Lower leg skin (tissue), 4 donors: ENCODE measurements at regions not wholly inside any gene's neighbourhood (a gene's known extent, or its start where the extent isn't known, plus 50 kb on each side); places are given as distances from the start of the nearest gene placed in this dataset.

ENCODE experiments used
- DNase-seq, 2 donors: peaks; one replicate each; pipeline ENCODE4 v3.0.0-alpha.2; 2019; ENCODE audit warnings: low spot score in 2 of 2
- H3K4me3 ChIP-seq: fragments of 200-600 bp; sonication (generic); 2 replicates; pipeline ENCODE4 v1.5.1; 2017; ENCODE audit warnings: mild to moderate bottlenecking, low read depth; ENCODE audit not compliant: poor library complexity, severe bottlenecking
- CTCF ChIP-seq, 3 donors: fragments of 450-650 bp; IDR thresholded peaks; one replicate each; pipeline ENCODE4 v1.5.1; 2016; ENCODE audit warnings: antibody characterized with exemption in 3 of 3, mild to moderate bottlenecking in 3 of 3, moderate library complexity in 2 of 3
- POLR2A ChIP-seq, 2 donors: fragments of 450-650 bp; IDR thresholded peaks; one replicate each; pipeline ENCODE4 v1.6.1; 2016 to 2017; ENCODE audit warnings: antibody characterized with exemption in 2 of 2, mild to moderate bottlenecking in 1 of 2, moderate library complexity in 1 of 2
- WGBS, 2 donors: methylation state at CpG; one replicate each; pipeline ENCODE4 v1.1.5; 2018; 5-methylcytosine and 5-hydroxymethylcytosine counted together
- intact Hi-C: fragments of 100-400 bp; cut with DNase I; formaldehyde crosslinking; loops from one replicate; pipeline ENCODE4 v1.15.0; 2023; ENCODE audit warnings: low total_unique reads

- no peak for DNase-seq
- no peak overlapping the region for H3K4me3 ChIP-seq
- WGBS, 2 donors = 85 to 91% methylated on average over 4 of the region's 4 CpGs
- intact Hi-C loops = no loop called here
- TF ChIP-seq POLR2A (IDR thresholded peaks at IDR 0.05) (no peak), CTCF (IDR thresholded peaks at IDR 0.05) (no peak)
Measured at GRCh38 chr4:7132730-7133582, 59.4 kb upstream of the SORCS2 start.

GRCh38 chr4:7132249-7132648 is 60.1 kb upstream of the SORCS2 start:
- intact Hi-C loops = no loop called here
- WGBS, 2 donors = 82 to 96% methylated on average over 11 of the region's 11 CpGs
- H3K4me3 ChIP-seq = no peak overlapping the region
- TF ChIP-seq POLR2A (IDR thresholded peaks at IDR 0.05) = no peak
- no peak for TF ChIP-seq CTCF (IDR thresholded peaks at IDR 0.05)
- no peak for DNase-seq

GRCh38 chr4:7131498-7132031 is 60.8 kb upstream of the SORCS2 start:
- TF ChIP-seq POLR2A (IDR thresholded peaks at IDR 0.05) (no peak), CTCF (IDR thresholded peaks at IDR 0.05) (peak in 1 of 3 donors; percentile 18)
- intact Hi-C loops = no loop called here
- no peak overlapping the region for H3K4me3 ChIP-seq
- 60 to 64% methylated on average over 3 of the region's 3 CpGs for WGBS, 2 donors
- no peak for DNase-seq

- 86 to 88% methylated on average over 5 of the region's 5 CpGs for WGBS, 2 donors
- TF ChIP-seq CTCF (IDR thresholded peaks at IDR 0.05) (peak in 1 of 3 donors; percentile 7), POLR2A (IDR thresholded peaks at IDR 0.05) (no peak)
- no peak for DNase-seq
- no peak overlapping the region for H3K4me3 ChIP-seq
- intact Hi-C loops = no loop called here
Measured at GRCh38 chr4:7130621-7131211, 61.6 kb upstream of the SORCS2 start.

GRCh38 chr4:7129871-7130620 is 62.2 kb upstream of the GRPEL1 start:
- H3K4me3 ChIP-seq = no peak overlapping the region
- no peak for TF ChIP-seq CTCF (IDR thresholded peaks at IDR 0.05)
- TF ChIP-seq POLR2A (IDR thresholded peaks at IDR 0.05) = no peak
- intact Hi-C loops = no loop called here
- no peak for DNase-seq
- 81 to 88% methylated on average over 23 to 27 of the region's 28 CpGs for WGBS, 2 donors
